Midbrain (tissue), 1 donor: ENCODE measurements at regions not wholly inside any gene's neighbourhood (a gene's known extent, or its start where the extent isn't known, plus 50 kb on each side); places are given as distances from the start of the nearest gene placed in this dataset.
A peak's percentile ranks its signal among the peaks of the same experiment; 100 is the strongest.
"Not testable (repeated sequence)": the region's sequence is repeated elsewhere in the genome, so short reads cannot be mapped to it uniquely, and the experiment has no call there.

Source experiments
- DNase-seq: peaks from one replicate; lab custom pipeline; 2025; lab: John Stamatoyannopoulos, UW

GRCh38 chr17:70717042-70717441, 547.7 kb downstream of the KCNJ2 start:
- DNase-seq = no peak

GRCh38 chr17:70736375-70736957, 567.1 kb downstream of the KCNJ2 start:
- DNase-seq = no peak

- no peak for DNase-seq
Measured at GRCh38 chr17:70739065-70739464, 569.7 kb downstream of the KCNJ2 start.

- not testable (repeated sequence) for DNase-seq
Measured at GRCh38 chr17:70746574-70746973, 577.2 kb downstream of the KCNJ2 start.

GRCh38 chr17:70750983-70751382, 581.7 kb downstream of the KCNJ2 start:
- DNase-seq = no peak

- DNase-seq = not testable (repeated sequence)
Measured at GRCh38 chr17:70752461-70752860, 583.1 kb downstream of the KCNJ2 start.

GRCh38 chr17:70752966-70753467, 583.7 kb downstream of the KCNJ2 start:
- DNase-seq = no peak

- DNase-seq = no peak
Measured at GRCh38 chr17:70763018-70763417, 593.7 kb downstream of the KCNJ2 start.

- DNase-seq = peak; percentile 65
Measured at GRCh38 chr17:70767102-70767701, 597.9 kb downstream of the KCNJ2 start.

- no peak for DNase-seq
Measured at GRCh38 chr17:70769956-70770355, 600.6 kb downstream of the KCNJ2 start.

GRCh38 chr17:70771804-70772386, 602.6 kb downstream of the KCNJ2 start:
- DNase-seq = no peak

- no peak for DNase-seq
Measured at GRCh38 chr17:70772761-70773160, 603.4 kb downstream of the KCNJ2 start.

GRCh38 chr17:70773258-70773657, 603.9 kb downstream of the KCNJ2 start:
- DNase-seq = no peak

GRCh38 chr17:70774339-70775117, 605.2 kb downstream of the KCNJ2 start:
- no peak for DNase-seq

GRCh38 chr17:70775679-70776078, 606.3 kb downstream of the KCNJ2 start:
- DNase-seq = no peak

- no peak for DNase-seq
Measured at GRCh38 chr17:70776441-70776840, 607.1 kb downstream of the KCNJ2 start.

GRCh38 chr17:70780031-70780430, 610.7 kb downstream of the KCNJ2 start:
- DNase-seq = no peak

- DNase-seq = no peak
Measured at GRCh38 chr17:70786081-70786480, 616.7 kb downstream of the KCNJ2 start.

- DNase-seq = no peak
Measured at GRCh38 chr17:70787721-70788300, 618.5 kb downstream of the KCNJ2 start.

GRCh38 chr17:70791748-70792443, 622.6 kb downstream of the KCNJ2 start:
- no peak for DNase-seq

- no peak for DNase-seq
Measured at GRCh38 chr17:70794738-70795137, 625.4 kb downstream of the KCNJ2 start.

GRCh38 chr17:70795620-70796019, 626.3 kb downstream of the KCNJ2 start:
- DNase-seq = no peak
